ENCODE measurements at regions not wholly inside any gene's neighbourhood (a gene's known extent, or its start where the extent isn't known, plus 50 kb on each side); places are given as distances from the start of the nearest gene placed in this dataset.

DNA sequence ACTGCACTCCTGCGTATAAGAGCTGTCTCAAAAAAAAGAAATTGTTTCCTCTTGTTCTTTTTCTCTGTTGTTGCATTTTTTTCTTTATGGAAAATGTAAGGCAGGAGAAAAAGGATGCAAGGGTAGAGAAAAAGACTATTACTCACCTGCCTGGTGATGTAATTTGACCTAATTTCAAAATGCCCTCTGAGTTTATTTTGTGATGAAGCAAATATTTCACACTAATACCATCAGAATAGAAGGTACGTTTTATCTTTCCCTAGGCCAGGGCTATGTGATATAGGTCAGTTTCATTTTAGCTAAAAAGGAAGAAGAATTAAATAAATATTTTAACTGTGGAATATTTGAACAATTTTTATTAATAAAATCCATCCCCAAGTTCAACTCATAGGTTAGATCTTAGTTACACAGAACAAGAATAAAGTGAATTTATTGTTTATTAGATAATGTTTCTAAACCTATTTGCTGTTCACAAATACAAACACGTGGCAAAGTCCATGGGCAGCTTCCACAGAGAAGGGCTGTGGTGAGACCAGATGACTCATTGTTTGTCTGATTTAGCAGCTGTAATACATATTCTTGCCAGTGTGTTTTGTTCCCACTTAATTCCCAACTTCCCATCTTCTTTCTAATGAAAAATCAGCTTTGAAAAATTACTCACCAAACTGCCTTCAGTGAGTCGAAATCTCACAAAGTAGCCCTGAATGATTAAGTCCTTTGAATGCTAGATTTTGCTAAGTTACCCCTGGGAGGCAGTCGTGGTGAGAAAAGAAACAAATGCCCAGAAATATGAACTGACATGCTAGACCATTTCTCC lies 52.8 kb upstream of the CCDC112 start:
- Histone ChIP-seq H3K4me1 (ENCODE audit: control insufficient read depth in 4 of 4, insufficient read depth in 4 of 4, low read length in 3 of 4) (peaks cover 0 to 17% (median 2%) of the 10 kb centered on the region in 4 donors), H3K27ac (ENCODE audit: low read depth in 1 of 2, low read length in 2 of 2) (peak overlapping the region; percentile 80 to 87), H3K9ac (ENCODE audit: low read depth in 1 of 2, low read length in 2 of 2) (peak overlapping the region in 1 of 2 donors; percentile 56), H3K27me3 (ENCODE audit: control insufficient read depth in 4 of 4, insufficient read depth in 4 of 4, low read length in 3 of 4) (no peaks in the 10 kb centered on the region), H3K36me3 (ENCODE audit: control insufficient read depth in 4 of 4, insufficient read depth in 3 of 4, low read depth in 1 of 4, low read length in 3 of 4) (no peaks in the 10 kb centered on the region), H3K9me3 (ENCODE audit: control insufficient read depth in 4 of 4, low read length in 3 of 4) (peaks cover 0 to 4% (median 0%) of the 10 kb centered on the region in 4 donors), H3K4me3 (ENCODE audit: low read depth in 1 of 3, low read length in 3 of 3) (no peak overlapping the region)
- no peak for DNase-seq (ENCODE audit: low spot score)
- 47% methylated on average over 5 of the region's 5 CpGs for whole genome bisulfite sequencing
- TF ChIP-seq, protein P1, sequence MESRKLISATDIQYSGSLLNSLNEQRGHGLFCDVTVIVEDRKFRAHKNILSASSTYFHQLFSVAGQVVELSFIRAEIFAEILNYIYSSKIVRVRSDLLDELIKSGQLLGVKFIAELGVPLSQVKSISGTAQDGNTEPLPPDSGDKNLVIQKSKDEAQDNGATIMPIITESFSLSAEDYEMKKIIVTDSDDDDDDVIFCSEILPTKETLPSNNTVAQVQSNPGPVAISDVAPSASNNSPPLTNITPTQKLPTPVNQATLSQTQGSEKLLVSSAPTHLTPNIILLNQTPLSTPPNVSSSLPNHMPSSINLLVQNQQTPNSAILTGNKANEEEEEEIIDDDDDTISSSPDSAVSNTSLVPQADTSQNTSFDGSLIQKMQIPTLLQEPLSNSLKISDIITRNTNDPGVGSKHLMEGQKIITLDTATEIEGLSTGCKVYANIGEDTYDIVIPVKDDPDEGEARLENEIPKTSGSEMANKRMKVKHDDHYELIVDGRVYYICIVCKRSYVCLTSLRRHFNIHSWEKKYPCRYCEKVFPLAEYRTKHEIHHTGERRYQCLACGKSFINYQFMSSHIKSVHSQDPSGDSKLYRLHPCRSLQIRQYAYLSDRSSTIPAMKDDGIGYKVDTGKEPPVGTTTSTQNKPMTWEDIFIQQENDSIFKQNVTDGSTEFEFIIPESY (IDR thresholded peaks at IDR 0.05) = peak; percentile 74
- TF ChIP-seq RXRA (IDR thresholded peaks at IDR 0.05) = peak; percentile 71 to 81
- TF ChIP-seq GABPA (IDR thresholded peaks at IDR 0.05 in 1 of 2, conservative IDR thresholded peaks at IDR 0.05 in 1 of 2) = no peak
- TF ChIP-seq JUND (IDR thresholded peaks at IDR 0.05) = peak; percentile 96 to 97
- TF ChIP-seq, protein P2, sequence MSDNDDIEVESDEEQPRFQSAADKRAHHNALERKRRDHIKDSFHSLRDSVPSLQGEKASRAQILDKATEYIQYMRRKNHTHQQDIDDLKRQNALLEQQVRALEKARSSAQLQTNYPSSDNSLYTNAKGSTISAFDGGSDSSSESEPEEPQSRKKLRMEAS (IDR thresholded peaks at IDR 0.05) = peak; percentile 48
- TF ChIP-seq HNF4A (conservative IDR thresholded peaks at IDR 0.05) = peak; percentile 71 to 88
- no peak for TF ChIP-seq FOXA1 (IDR thresholded peaks at IDR 0.05)
- TF ChIP-seq SP1 (IDR thresholded peaks at IDR 0.05) = peak; percentile 83
- peak; percentile 5 for TF ChIP-seq FOXA2 (IDR thresholded peaks at IDR 0.05)
- TF ChIP-seq, protein P3, sequence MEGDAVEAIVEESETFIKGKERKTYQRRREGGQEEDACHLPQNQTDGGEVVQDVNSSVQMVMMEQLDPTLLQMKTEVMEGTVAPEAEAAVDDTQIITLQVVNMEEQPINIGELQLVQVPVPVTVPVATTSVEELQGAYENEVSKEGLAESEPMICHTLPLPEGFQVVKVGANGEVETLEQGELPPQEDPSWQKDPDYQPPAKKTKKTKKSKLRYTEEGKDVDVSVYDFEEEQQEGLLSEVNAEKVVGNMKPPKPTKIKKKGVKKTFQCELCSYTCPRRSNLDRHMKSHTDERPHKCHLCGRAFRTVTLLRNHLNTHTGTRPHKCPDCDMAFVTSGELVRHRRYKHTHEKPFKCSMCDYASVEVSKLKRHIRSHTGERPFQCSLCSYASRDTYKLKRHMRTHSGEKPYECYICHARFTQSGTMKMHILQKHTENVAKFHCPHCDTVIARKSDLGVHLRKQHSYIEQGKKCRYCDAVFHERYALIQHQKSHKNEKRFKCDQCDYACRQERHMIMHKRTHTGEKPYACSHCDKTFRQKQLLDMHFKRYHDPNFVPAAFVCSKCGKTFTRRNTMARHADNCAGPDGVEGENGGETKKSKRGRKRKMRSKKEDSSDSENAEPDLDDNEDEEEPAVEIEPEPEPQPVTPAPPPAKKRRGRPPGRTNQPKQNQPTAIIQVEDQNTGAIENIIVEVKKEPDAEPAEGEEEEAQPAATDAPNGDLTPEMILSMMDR (IDR thresholded peaks at IDR 0.05; ENCODE audit: low read depth, low read length, missing input control) = peak; percentile 48
- peak; percentile 60 for TF ChIP-seq YY1 (IDR thresholded peaks at IDR 0.05)
- no peak for TF ChIP-seq HNF4G (IDR thresholded peaks at IDR 0.05)
- no peak for TF ChIP-seq NR2F2 (IDR thresholded peaks at IDR 0.05)
- no peak for TF ChIP-seq EGR1 (IDR thresholded peaks at IDR 0.05; ENCODE audit: low read depth in 2 of 2)
- peak; percentile 31 to 46 for TF ChIP-seq RAD21 (IDR thresholded peaks at IDR 0.05)
- TF ChIP-seq TAF1 (conservative IDR thresholded peaks at IDR 0.05) = no peak
- TF ChIP-seq, protein P4, sequence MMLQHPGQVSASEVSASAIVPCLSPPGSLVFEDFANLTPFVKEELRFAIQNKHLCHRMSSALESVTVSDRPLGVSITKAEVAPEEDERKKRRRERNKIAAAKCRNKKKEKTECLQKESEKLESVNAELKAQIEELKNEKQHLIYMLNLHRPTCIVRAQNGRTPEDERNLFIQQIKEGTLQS (IDR thresholded peaks at IDR 0.05) = peak; percentile 91
- TF ChIP-seq, protein P5, sequence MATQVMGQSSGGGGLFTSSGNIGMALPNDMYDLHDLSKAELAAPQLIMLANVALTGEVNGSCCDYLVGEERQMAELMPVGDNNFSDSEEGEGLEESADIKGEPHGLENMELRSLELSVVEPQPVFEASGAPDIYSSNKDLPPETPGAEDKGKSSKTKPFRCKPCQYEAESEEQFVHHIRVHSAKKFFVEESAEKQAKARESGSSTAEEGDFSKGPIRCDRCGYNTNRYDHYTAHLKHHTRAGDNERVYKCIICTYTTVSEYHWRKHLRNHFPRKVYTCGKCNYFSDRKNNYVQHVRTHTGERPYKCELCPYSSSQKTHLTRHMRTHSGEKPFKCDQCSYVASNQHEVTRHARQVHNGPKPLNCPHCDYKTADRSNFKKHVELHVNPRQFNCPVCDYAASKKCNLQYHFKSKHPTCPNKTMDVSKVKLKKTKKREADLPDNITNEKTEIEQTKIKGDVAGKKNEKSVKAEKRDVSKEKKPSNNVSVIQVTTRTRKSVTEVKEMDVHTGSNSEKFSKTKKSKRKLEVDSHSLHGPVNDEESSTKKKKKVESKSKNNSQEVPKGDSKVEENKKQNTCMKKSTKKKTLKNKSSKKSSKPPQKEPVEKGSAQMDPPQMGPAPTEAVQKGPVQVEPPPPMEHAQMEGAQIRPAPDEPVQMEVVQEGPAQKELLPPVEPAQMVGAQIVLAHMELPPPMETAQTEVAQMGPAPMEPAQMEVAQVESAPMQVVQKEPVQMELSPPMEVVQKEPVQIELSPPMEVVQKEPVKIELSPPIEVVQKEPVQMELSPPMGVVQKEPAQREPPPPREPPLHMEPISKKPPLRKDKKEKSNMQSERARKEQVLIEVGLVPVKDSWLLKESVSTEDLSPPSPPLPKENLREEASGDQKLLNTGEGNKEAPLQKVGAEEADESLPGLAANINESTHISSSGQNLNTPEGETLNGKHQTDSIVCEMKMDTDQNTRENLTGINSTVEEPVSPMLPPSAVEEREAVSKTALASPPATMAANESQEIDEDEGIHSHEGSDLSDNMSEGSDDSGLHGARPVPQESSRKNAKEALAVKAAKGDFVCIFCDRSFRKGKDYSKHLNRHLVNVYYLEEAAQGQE (IDR thresholded peaks at IDR 0.05) = peak; percentile 29

Measured in liver (tissue), 8 donors.